NT2/D1 (cell line): ENCODE measurements at regions not wholly inside any gene's neighbourhood (a gene's known extent, or its start where the extent isn't known, plus 50 kb on each side); places are given as distances from the start of the nearest gene placed in this dataset.

Experiments used
- SUZ12 ChIP-seq: IDR thresholded peaks from 2 replicates; pipeline ENCODE4 v1.6.1; 2011; ENCODE audit not compliant: insufficient read length, insufficient read depth; ENCODE audit errors: extremely low read depth
- YY1 ChIP-seq: IDR thresholded peaks from 2 replicates; pipeline ENCODE4 v1.6.1; 2011; ENCODE audit not compliant: insufficient read length, insufficient read depth
- ZNF274 ChIP-seq: IDR thresholded peaks from 2 replicates; pipeline ENCODE4 v1.6.1; 2011; ENCODE audit warnings: mild to moderate bottlenecking, low read depth, low read length

GRCh38 chr10:131442271-131442670, 130.8 kb upstream of the TCERG1L start:
- TF ChIP-seq SUZ12, result no peak
- no peak for TF ChIP-seq ZNF274
- TF ChIP-seq YY1, result no peak
